ENCODE measurements at regions not wholly inside any gene's neighbourhood (a gene's known extent, or its start where the extent isn't known, plus 50 kb on each side); places are given as distances from the start of the nearest gene placed in this dataset.

GRCh38 chr11:92907671-92908070, 61.8 kb upstream of the MTNR1B start:
- no peak for DNase-seq
- H3K36me3 ChIP-seq (ENCODE audit: control insufficient read depth, insufficient read depth, low read length), result no peaks in the 10 kb centered on the region
- H3K9me3 Mint-ChIP-seq, result peaks cover 0 to 6% of the 10 kb centered on the region in 2 donors
- no peaks in the 10 kb centered on the region for H3K27me3 ChIP-seq (ENCODE audit: control insufficient read depth, insufficient read depth, low read length)
- no peak overlapping the region for H3K27ac Mint-ChIP-seq
- no peak overlapping the region for H3K27ac ChIP-seq (ENCODE audit: low read length)
- no peaks in the 10 kb centered on the region for H3K4me1 ChIP-seq (ENCODE audit: control insufficient read depth, insufficient read depth, low read length)
- intact Hi-C loops (cut with micrococcal nuclease), result no loop called here
- no peak overlapping the region for H3K4me3 ChIP-seq (ENCODE audit: low read length)
- no peaks in the 10 kb centered on the region for H3K27me3 Mint-ChIP-seq (ENCODE audit: low read depth in 2 of 2)
- no peaks in the 10 kb centered on the region for H3K4me1 Mint-ChIP-seq
- H3K9me3 ChIP-seq (ENCODE audit: control insufficient read depth, insufficient read depth, low read length), result no peaks in the 10 kb centered on the region
- no peak for TF ChIP-seq CTCF (IDR thresholded peaks at IDR 0.05)
- no peaks in the 10 kb centered on the region for H3K36me3 Mint-ChIP-seq
- 86% methylated on average over 3 of the region's 4 CpGs for WGBS (ENCODE audit: insufficient coverage)
- no peak for ATAC-seq
- no peak overlapping the region for H3K4me3 Mint-ChIP-seq

GRCh38 chr11:92909214-92909613, 60.2 kb upstream of the MTNR1B start:
- TF ChIP-seq CTCF (IDR thresholded peaks at IDR 0.05), result no peak
- intact Hi-C loops (cut with micrococcal nuclease), result no loop called here
- H3K4me1 Mint-ChIP-seq, result no peaks in the 10 kb centered on the region
- no peaks in the 10 kb centered on the region for H3K27me3 ChIP-seq (ENCODE audit: control insufficient read depth, insufficient read depth, low read length)
- no peaks in the 10 kb centered on the region for H3K36me3 ChIP-seq (ENCODE audit: control insufficient read depth, insufficient read depth, low read length)
- H3K4me3 ChIP-seq (ENCODE audit: low read length), result no peak overlapping the region
- no peaks in the 10 kb centered on the region for H3K36me3 Mint-ChIP-seq
- no peaks in the 10 kb centered on the region for H3K9me3 ChIP-seq (ENCODE audit: control insufficient read depth, insufficient read depth, low read length)
- H3K9me3 Mint-ChIP-seq, result peaks cover 0 to 2% of the 10 kb centered on the region in 2 donors
- no peaks in the 10 kb centered on the region for H3K4me1 ChIP-seq (ENCODE audit: control insufficient read depth, insufficient read depth, low read length)
- H3K4me3 Mint-ChIP-seq, result no peak overlapping the region
- H3K27me3 Mint-ChIP-seq (ENCODE audit: low read depth in 2 of 2), result no peaks in the 10 kb centered on the region
- H3K27ac Mint-ChIP-seq, result no peak overlapping the region
- DNase-seq (no peak), ATAC-seq (no peak)
- H3K27ac ChIP-seq (ENCODE audit: low read length), result no peak overlapping the region
- 89% methylated on average over 5 of the region's 5 CpGs for WGBS (ENCODE audit: insufficient coverage)

- no peaks in the 10 kb centered on the region for H3K27me3 ChIP-seq (ENCODE audit: control insufficient read depth, insufficient read depth, low read length)
- H3K4me1 ChIP-seq (ENCODE audit: control insufficient read depth, insufficient read depth, low read length), result no peaks in the 10 kb centered on the region
- TF ChIP-seq CTCF (IDR thresholded peaks at IDR 0.05), result no peak
- H3K27ac ChIP-seq (ENCODE audit: low read length), result no peak overlapping the region
- no peaks in the 10 kb centered on the region for H3K36me3 Mint-ChIP-seq
- H3K4me3 Mint-ChIP-seq, result no peak overlapping the region
- no peak overlapping the region for H3K27ac Mint-ChIP-seq
- H3K36me3 ChIP-seq (ENCODE audit: control insufficient read depth, insufficient read depth, low read length), result no peaks in the 10 kb centered on the region
- no peak for DNase-seq
- H3K27me3 Mint-ChIP-seq (ENCODE audit: low read depth in 2 of 2), result no peaks in the 10 kb centered on the region
- H3K9me3 ChIP-seq (ENCODE audit: control insufficient read depth, insufficient read depth, low read length), result no peaks in the 10 kb centered on the region
- no peak for ATAC-seq
- 81% methylated on average over 2 of the region's 2 CpGs for WGBS (ENCODE audit: insufficient coverage)
- intact Hi-C loops (cut with micrococcal nuclease), result no loop called here
- no peaks in the 10 kb centered on the region for H3K4me1 Mint-ChIP-seq
- H3K9me3 Mint-ChIP-seq, result peaks cover 0 to 2% of the 10 kb centered on the region in 2 donors
- H3K4me3 ChIP-seq (ENCODE audit: low read length), result no peak overlapping the region
Observed at GRCh38 chr11:92911478-92911877, 58.0 kb upstream of the MTNR1B start.

- WGBS (ENCODE audit: insufficient coverage), result 95% methylated on average over 39 of the region's 39 CpGs
- Mint-ChIP-seq H3K27ac (no peak overlapping the region), H3K4me3 (no peak overlapping the region), H3K4me1 (no peaks in the 10 kb centered on the region), H3K27me3 (ENCODE audit: low read depth in 2 of 2) (no peaks in the 10 kb centered on the region), H3K36me3 (no peaks in the 10 kb centered on the region), H3K9me3 (no peaks in the 10 kb centered on the region)
- no peak for DNase-seq
- TF ChIP-seq CTCF (IDR thresholded peaks at IDR 0.05), result no peak
- H3K27ac ChIP-seq (ENCODE audit: low read length), result no peak overlapping the region
- no peak for ATAC-seq
- H3K27me3 ChIP-seq (ENCODE audit: control insufficient read depth, insufficient read depth, low read length), result no peaks in the 10 kb centered on the region
- no peak overlapping the region for H3K4me3 ChIP-seq (ENCODE audit: low read length)
- H3K9me3 ChIP-seq (ENCODE audit: control insufficient read depth, insufficient read depth, low read length), result no peaks in the 10 kb centered on the region
- H3K4me1 ChIP-seq (ENCODE audit: control insufficient read depth, insufficient read depth, low read length), result no peaks in the 10 kb centered on the region
- no peaks in the 10 kb centered on the region for H3K36me3 ChIP-seq (ENCODE audit: control insufficient read depth, insufficient read depth, low read length)
- intact Hi-C loops (cut with micrococcal nuclease), result no loop called here
Observed at GRCh38 chr11:92915551-92915950, 53.9 kb upstream of the MTNR1B start.
